Prostate gland (tissue), 2 donors: ENCODE measurements at regions not wholly inside any gene's neighbourhood (a gene's known extent, or its start where the extent isn't known, plus 50 kb on each side); places are given as distances from the start of the nearest gene placed in this dataset.

ENCODE experiments used
- CTCF ChIP-seq, 4 experiments: fragments of 200-600 bp in 2 of 4; fragments of 450-650 bp in 2 of 4; sonication (generic) in 2 of 4; IDR thresholded peaks; 1 replicate in 3 of 4; 2 replicates in 1 of 4; pipeline ENCODE4 v1.5.1; 2016 to 2019; ENCODE audit warnings: antibody characterized with exemption in 4 of 4, mild to moderate bottlenecking in 2 of 4, moderate library complexity in 2 of 4
- POLR2AphosphoS5 ChIP-seq: sonication (generic); formaldehyde crosslinking; IDR thresholded peaks from one replicate; pipeline ENCODE4 v1.6.1; 2017; ENCODE audit warnings: antibody characterized with exemption

DNA sequence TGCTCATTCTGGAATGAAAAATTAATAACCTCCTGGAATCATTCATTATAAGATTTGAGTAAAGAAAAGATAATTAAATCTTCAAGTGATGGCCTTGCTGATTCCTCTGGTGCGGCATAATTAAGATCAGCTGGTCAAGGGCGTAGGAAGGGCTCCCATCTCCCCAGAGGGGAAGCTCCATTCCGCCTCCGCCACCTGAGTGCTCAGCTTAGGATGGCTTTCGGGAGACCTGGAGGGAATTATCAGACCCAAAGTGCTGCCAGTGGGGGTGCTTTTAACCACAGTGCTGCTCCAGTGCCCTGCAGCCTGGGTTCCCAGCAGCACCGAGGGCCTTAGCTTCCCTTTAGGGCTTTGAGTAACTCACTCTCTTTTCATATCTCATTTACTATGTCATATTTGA, 556.6 kb upstream of the RGMA start:
- TF ChIP-seq POLR2AphosphoS5: no peak
- no peak for TF ChIP-seq CTCF (IDR thresholded peaks at IDR 0.05)
